H1 (cell line): ENCODE measurements at regions not wholly inside any gene's neighbourhood (a gene's known extent, or its start where the extent isn't known, plus 50 kb on each side); places are given as distances from the start of the nearest gene placed in this dataset.

Experiments used
- CTCF ChIA-PET: fragments of 300-600 bp; sonication (Branson Sonifier 250); formaldehyde crosslinking; loops from one replicate; lab custom pipeline; 2021; ENCODE audit not compliant: partially characterized antibody; lab: Charles Lee
- POLR2A ChIA-PET: fragments of 300-600 bp; sonication (Branson Sonifier 250); formaldehyde crosslinking; loops from one replicate; lab custom pipeline; 2021; ENCODE audit warnings: inconsistent platforms; ENCODE audit not compliant: partially characterized antibody; lab: Charles Lee
- DNase-seq, 2 experiments: peaks; one replicate each; pipeline versions ENCODE4 v3.0.0 to v3.0.0-alpha.2; 2010 to 2022; ENCODE audit warnings: low spot score in 2 of 2, low read depth in 1 of 2, mixed read lengths in 1 of 2
- FAIRE-seq: peaks from 2 replicates; lab custom pipeline; 2011; peaks lifted over from hg19 to GRCh38; lab: Jason Lieb, UNC
- H2AFZ ChIP-seq: 2 replicates; pipeline ENCODE4 v1.8.1; 2012; ENCODE audit warnings: low read length, inconsistent platforms
- H2AK5ac ChIP-seq: 2 replicates; pipeline ENCODE4 v1.6.1; 2013; ENCODE audit warnings: low read depth, low read length
- H2BK120ac ChIP-seq: replicated peaks from 2 replicates; pipeline ENCODE3; 2013; ENCODE audit warnings: low read depth, low read length, inconsistent platforms
- H2BK12ac ChIP-seq: 2 replicates; pipeline ENCODE4 v1.6.1; 2013; ENCODE audit warnings: low read depth, low read length
- H2BK15ac ChIP-seq: 2 replicates; pipeline ENCODE4 v1.6.1; 2013; ENCODE audit warnings: low read length
- H2BK20ac ChIP-seq: 2 replicates; pipeline ENCODE4 v1.6.1; 2013; ENCODE audit warnings: low read length
- H2BK5ac ChIP-seq: 2 replicates; pipeline ENCODE4 v1.6.1; 2013; ENCODE audit warnings: low read depth, low read length
- H3K14ac ChIP-seq: 2 replicates; pipeline ENCODE4 v1.6.1; 2013; ENCODE audit warnings: inconsistent platforms; ENCODE audit not compliant: insufficient read length
- H3K18ac ChIP-seq: 2 replicates; pipeline ENCODE4 v1.6.1; 2013; ENCODE audit warnings: low read length; ENCODE audit errors: extremely low read depth
- H3K23ac ChIP-seq: 2 replicates; pipeline ENCODE4 v1.6.1; 2013; ENCODE audit warnings: inconsistent platforms; ENCODE audit not compliant: insufficient read length
- H3K23me2 ChIP-seq: 2 replicates; pipeline ENCODE4 v1.6.1; 2013; ENCODE audit warnings: low read depth, low read length
- H3K27ac ChIP-seq: 2 replicates; pipeline ENCODE4 v1.6.1; 2011; ENCODE audit warnings: low read depth, low read length, inconsistent platforms
- H3K27me3 ChIP-seq, 4 experiments: replicated peaks in 1 of 4; 1 replicate in 1 of 4; 2 replicates in 3 of 4; pipeline versions ENCODE4 v1.6.1 to v1.8.1; 2011 to 2013; ENCODE audit warnings: low read length in 3 of 4, mild to moderate bottlenecking in 3 of 4, inconsistent platforms in 2 of 4, mixed read lengths in 2 of 4, moderate library complexity in 1 of 4; ENCODE audit not compliant: control insufficient read depth in 3 of 4, insufficient read depth in 3 of 4; ENCODE audit errors: extremely low read depth in 1 of 4
- H3K36me3 ChIP-seq, 4 experiments: 2 replicates each; pipeline versions ENCODE4 v1.6.1 to v1.8.1; 2011 to 2013; ENCODE audit warnings: mild to moderate bottlenecking in 4 of 4, low read length in 3 of 4, moderate library complexity in 2 of 4, control low read depth in 1 of 4, inconsistent platforms in 1 of 4; ENCODE audit not compliant: insufficient read depth in 4 of 4, control insufficient read depth in 2 of 4
- H3K4ac ChIP-seq: replicated peaks from 2 replicates; pipeline ENCODE3; 2013; ENCODE audit warnings: low read length, low read depth, mixed read lengths, inconsistent platforms; ENCODE audit not compliant: insufficient read length
- H3K4me1 ChIP-seq, 4 experiments: replicated peaks in 1 of 4; 1 replicate in 1 of 4; 2 replicates in 3 of 4; pipeline versions ENCODE4 v1.6.1 to v1.8.1; 2011 to 2013; ENCODE audit warnings: low read length in 3 of 4, inconsistent platforms in 2 of 4, mixed read lengths in 1 of 4; ENCODE audit not compliant: insufficient read depth in 4 of 4, control insufficient read depth in 3 of 4
- H3K4me2 ChIP-seq, 2 experiments: 2 replicates each; pipeline versions ENCODE4 v1.6.1 to v1.8.1; 2011 to 2013; ENCODE audit warnings: low read depth in 2 of 2, low read length in 2 of 2, control low read depth in 1 of 2, inconsistent platforms in 1 of 2, mild to moderate bottlenecking in 1 of 2; ENCODE audit not compliant: insufficient read depth in 1 of 2
- H3K4me3 ChIP-seq, 4 experiments: fragments of 200-600, 300-600 bp in 1 of 4; sonication (generic), shearing (Covaris generic), sonication (Bioruptor Twin) in 1 of 4; 2 replicates each; pipeline versions ENCODE4 v1.5.1 to v1.8.1; 2011 to 2016; ENCODE audit warnings: low read length in 4 of 4, low read depth in 3 of 4, control low read depth in 2 of 4, inconsistent platforms in 2 of 4, mild to moderate bottlenecking in 2 of 4, mixed read lengths in 1 of 4, moderate library complexity in 1 of 4; ENCODE audit not compliant: insufficient read depth in 2 of 4; ENCODE audit errors: extremely low read depth in 1 of 4
- H3K56ac ChIP-seq: replicated peaks from 2 replicates; pipeline ENCODE3; 2013; ENCODE audit warnings: low read depth, mild to moderate bottlenecking, mixed read lengths, low read length, inconsistent platforms; ENCODE audit not compliant: insufficient read length
- H3K79me1 ChIP-seq: 2 replicates; pipeline ENCODE4 v1.6.1; 2013; ENCODE audit warnings: low read depth, low read length, control low read depth
- H3K79me2 ChIP-seq, 2 experiments: 2 replicates each; pipeline versions ENCODE4 v1.6.1 to v1.8.1; 2012 to 2013; ENCODE audit warnings: low read length in 2 of 2, mild to moderate bottlenecking in 2 of 2, inconsistent platforms in 1 of 2; ENCODE audit not compliant: insufficient read depth in 2 of 2, control insufficient read depth in 1 of 2
- H3K9ac ChIP-seq, 4 experiments: replicated peaks in 1 of 4; 1 replicate in 1 of 4; 2 replicates in 3 of 4; pipeline versions ENCODE4 v1.6.1 to v1.8.1; 2011 to 2013; ENCODE audit warnings: low read depth in 3 of 4, low read length in 3 of 4, control low read depth in 2 of 4, mild to moderate bottlenecking in 2 of 4, moderate library complexity in 2 of 4, inconsistent platforms in 1 of 4; ENCODE audit errors: extremely low read depth in 1 of 4
- H3K9me3 ChIP-seq, 2 experiments: 2 replicates each; pipeline versions ENCODE4 v1.6.1 to v1.8.1; 2012 to 2013; ENCODE audit warnings: mild to moderate bottlenecking in 2 of 2, moderate library complexity in 2 of 2, control low read depth in 1 of 2, inconsistent platforms in 1 of 2, low read depth in 1 of 2, low read length in 1 of 2, mixed read lengths in 1 of 2; ENCODE audit not compliant: insufficient read depth in 2 of 2
- H4K20me1 ChIP-seq, 2 experiments: replicated peaks in 1 of 2; 2 replicates each; pipeline versions ENCODE3 to v1.8.1; 2011 to 2013; ENCODE audit warnings: inconsistent platforms in 2 of 2, low read length in 2 of 2, mild to moderate bottlenecking in 1 of 2; ENCODE audit not compliant: insufficient read depth in 2 of 2, control insufficient read depth in 1 of 2
- H4K5ac ChIP-seq: 2 replicates; pipeline ENCODE4 v1.6.1; 2013; ENCODE audit warnings: low read length, low read depth, mixed read lengths, inconsistent platforms; ENCODE audit not compliant: insufficient read length
- H4K8ac ChIP-seq: 2 replicates; pipeline ENCODE4 v1.8.0; 2013; ENCODE audit warnings: mild to moderate bottlenecking, moderate library complexity, low read length, inconsistent platforms; ENCODE audit not compliant: insufficient read depth; ENCODE audit errors: extremely low read depth
- H4K91ac ChIP-seq: replicated peaks from 2 replicates; pipeline ENCODE3; 2013; ENCODE audit warnings: low read length, mixed read lengths, inconsistent platforms; ENCODE audit not compliant: insufficient read length
- RAD21 ChIP-seq, 2 experiments: IDR thresholded peaks in 1 of 2; conservative IDR thresholded peaks in 1 of 2; 2 replicates each; pipeline ENCODE4 v1.6.1; 2011; ENCODE audit warnings: low read depth in 2 of 2, low read length in 2 of 2, improper control_type of control experiment in 1 of 2, inconsistent platforms in 1 of 2, mild to moderate bottlenecking in 1 of 2, moderate library complexity in 1 of 2
- SP1 ChIP-seq: IDR thresholded peaks from 2 replicates; pipeline ENCODE4 v1.6.1; 2011; ENCODE audit warnings: low read depth, low read length
- TAF1 ChIP-seq: IDR thresholded peaks from 2 replicates; pipeline ENCODE4 v1.6.1; 2011; ENCODE audit warnings: mild to moderate bottlenecking, low read depth, low read length
- TEAD4 ChIP-seq: IDR thresholded peaks from 2 replicates; pipeline ENCODE4 v1.6.1; 2012; ENCODE audit warnings: low read depth, low read length, inconsistent platforms, mixed read lengths
- WGBS, 2 experiments: shearing (Covaris generic) in 1 of 2; methylation state at CpG; one replicate each; pipeline versions ENCODE4 v1.1.6 to v1.1.7; 2013 to 2015; ENCODE audit warnings: low lambda C conversion rate in 2 of 2, mixed read lengths in 2 of 2, inconsistent platforms in 1 of 2, low coverage in 1 of 2, missing lambda C conversion rate in 1 of 2; ENCODE audit not compliant: insufficient replicate concordance in 2 of 2, insufficient coverage in 1 of 2, insufficient read length in 1 of 2; ENCODE audit errors: extremely low coverage in 1 of 2, missing lambda C conversion rate in 1 of 2; 5-methylcytosine and 5-hydroxymethylcytosine counted together

DNA sequence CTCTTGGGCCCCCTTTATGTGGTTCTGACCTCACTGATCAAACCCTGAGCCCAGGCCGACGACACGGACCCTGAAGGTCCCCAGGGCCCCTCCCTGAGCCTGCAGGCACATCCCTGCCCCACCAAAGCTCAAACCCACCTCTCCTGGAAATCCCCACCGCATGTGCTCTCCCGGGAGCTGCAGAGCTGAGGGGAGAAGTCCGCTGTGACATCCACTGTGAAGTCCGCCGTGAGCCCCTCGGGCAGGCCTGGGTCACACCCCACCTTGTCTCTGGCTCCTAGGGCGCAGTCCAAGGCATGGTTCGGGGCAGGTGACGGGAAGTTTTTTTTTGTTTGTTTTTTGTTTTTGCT lies 100.2 kb downstream of the MICALL2 start:
- Histone ChIP-seq H3K18ac (no peak overlapping the region), H2BK12ac (no peak overlapping the region), H3K4me1 (no peaks in the 10 kb centered on the region; a peak in 1 of 7 replicates), H3K23me2 (no peaks in the 10 kb centered on the region), H3K79me2 (no peaks in the 10 kb centered on the region), H3K9ac (no peak overlapping the region), H4K8ac (no peak overlapping the region), H2AFZ (no peak overlapping the region), H3K4ac (no peak overlapping the region), H3K9me3 (no peaks in the 10 kb centered on the region), H2BK15ac (no peak overlapping the region), H3K27me3 (no peaks in the 10 kb centered on the region; a peak in 1 of 7 replicates), H4K20me1 (peaks cover 0 to 1% of the 10 kb centered on the region in 2 experiments), H3K36me3 (no peaks in the 10 kb centered on the region), H3K14ac (no peak overlapping the region), H2AK5ac (no peak overlapping the region), H3K4me3 (no peak overlapping the region), H4K5ac (no peak overlapping the region), H3K56ac (no peak overlapping the region), H3K4me2 (no peak overlapping the region), H3K23ac (no peak overlapping the region), H2BK5ac (no peak overlapping the region), H2BK20ac (no peak overlapping the region), H3K27ac (no peak overlapping the region), H3K79me1 (no peaks in the 10 kb centered on the region), H2BK120ac (no peak overlapping the region), H4K91ac (no peak overlapping the region)
- FAIRE-seq (no peak), DNase-seq (no peak)
- TF ChIP-seq SP1 (no peak), RAD21 (IDR thresholded peaks at IDR 0.05 in 1 of 2, conservative IDR thresholded peaks at IDR 0.05 in 1 of 2; ENCODE audit: low read depth in 2 of 2, low read length in 2 of 2) (no peak), TAF1 (no peak), TEAD4 (no peak)
- WGBS, 2 experiments = 86% methylated on average over 9 of the region's 12 CpGs; no CpG with 5 or more reads in 1 of the 2 experiments
- CTCF ChIA-PET = interaction anchor here (1.0 to 1.1 kb wide), 2 partner anchors 16 to 115 kb away, joined by 3 read pairs; no protein-coding TSS in a partner anchor
- POLR2A ChIA-PET = no interaction called here
